Prostate gland (tissue), 2 donors: ENCODE measurements at regions not wholly inside any gene's neighbourhood (a gene's known extent, or its start where the extent isn't known, plus 50 kb on each side); places are given as distances from the start of the nearest gene placed in this dataset.

Experiments used
- DNase-seq: peaks from one replicate; pipeline ENCODE4 v3.0.0-alpha.2; 2019; ENCODE audit warnings: low spot score
- H3K27ac ChIP-seq, 2 donors: fragments of 200-600 bp; sonication (generic); 2 replicates each; pipeline ENCODE4 v1.5.1; 2017 to 2019
- H3K27me3 ChIP-seq: fragments of 200-600 bp; sonication (generic); replicated peaks from 2 replicates; pipeline ENCODE4 v1.5.1; 2019; ENCODE audit not compliant: insufficient read depth
- H3K36me3 ChIP-seq, 2 donors: fragments of 200-600 bp; sonication (generic); 1 replicate in 1 of 2; 2 replicates in 1 of 2; pipeline versions ENCODE4 v1.5.1 to v1.8.1; 2017 to 2019
- H3K4me1 ChIP-seq: fragments of 200-600 bp; sonication (generic); replicated peaks from 2 replicates; pipeline ENCODE4 v1.5.1; 2019
- H3K4me3 ChIP-seq, 2 donors: fragments of 200-600 bp; sonication (generic); 2 replicates each; pipeline ENCODE4 v1.5.1; 2017 to 2019
- H3K9me3 ChIP-seq: fragments of 200-600 bp; sonication (generic); 2 replicates; pipeline ENCODE4 v1.5.1; 2017
- POLR2A ChIP-seq: fragments of 450-650 bp; IDR thresholded peaks from one replicate; pipeline ENCODE4 v1.6.1; 2016; ENCODE audit warnings: antibody characterized with exemption, mild to moderate bottlenecking
- POLR2AphosphoS5 ChIP-seq: sonication (generic); formaldehyde crosslinking; IDR thresholded peaks from one replicate; pipeline ENCODE4 v1.6.1; 2017; ENCODE audit warnings: antibody characterized with exemption
- WGBS: methylation state at CpG from one replicate; pipeline ENCODE4 v1.1.5; 2018; 5-methylcytosine and 5-hydroxymethylcytosine counted together
- intact Hi-C: fragments of 100-400 bp; cut with DNase I; formaldehyde crosslinking; loops from one replicate; pipeline ENCODE4 v1.14.2; 2022
- TF ChIP-seq, protein P1 (sequence below), 4 experiments: fragments of 200-600 bp in 2 of 4; fragments of 450-650 bp in 2 of 4; sonication (generic) in 2 of 4; IDR thresholded peaks; 1 replicate in 3 of 4; 2 replicates in 1 of 4; pipeline ENCODE4 v1.5.1; 2016 to 2019; ENCODE audit warnings: antibody characterized with exemption in 4 of 4, mild to moderate bottlenecking in 2 of 4, moderate library complexity in 2 of 4

- 3% methylated on average over 1 of the region's 1 CpG for WGBS
- no peak for DNase-seq
- intact Hi-C loops, result no loop called here
Observed at GRCh38 chr5:92749943-92750342, 831.1 kb downstream of the NR2F1-AS1 start.

GRCh38 chr5:92748072-92748676 lies 832.8 kb downstream of the NR2F1-AS1 start:
- Histone ChIP-seq H3K4me1 (no peaks in the 10 kb centered on the region), H3K27ac (no peak overlapping the region), H3K36me3 (no peaks in the 10 kb centered on the region), H3K9me3 (no peaks in the 10 kb centered on the region), H3K27me3 (no peaks in the 10 kb centered on the region), H3K4me3 (no peak overlapping the region)
- no peak for DNase-seq
- intact Hi-C loops, result no loop called here
- 95% methylated on average over 1 of the region's 1 CpG for WGBS
- TF ChIP-seq POLR2AphosphoS5, result no peak
- TF ChIP-seq, protein P1, sequence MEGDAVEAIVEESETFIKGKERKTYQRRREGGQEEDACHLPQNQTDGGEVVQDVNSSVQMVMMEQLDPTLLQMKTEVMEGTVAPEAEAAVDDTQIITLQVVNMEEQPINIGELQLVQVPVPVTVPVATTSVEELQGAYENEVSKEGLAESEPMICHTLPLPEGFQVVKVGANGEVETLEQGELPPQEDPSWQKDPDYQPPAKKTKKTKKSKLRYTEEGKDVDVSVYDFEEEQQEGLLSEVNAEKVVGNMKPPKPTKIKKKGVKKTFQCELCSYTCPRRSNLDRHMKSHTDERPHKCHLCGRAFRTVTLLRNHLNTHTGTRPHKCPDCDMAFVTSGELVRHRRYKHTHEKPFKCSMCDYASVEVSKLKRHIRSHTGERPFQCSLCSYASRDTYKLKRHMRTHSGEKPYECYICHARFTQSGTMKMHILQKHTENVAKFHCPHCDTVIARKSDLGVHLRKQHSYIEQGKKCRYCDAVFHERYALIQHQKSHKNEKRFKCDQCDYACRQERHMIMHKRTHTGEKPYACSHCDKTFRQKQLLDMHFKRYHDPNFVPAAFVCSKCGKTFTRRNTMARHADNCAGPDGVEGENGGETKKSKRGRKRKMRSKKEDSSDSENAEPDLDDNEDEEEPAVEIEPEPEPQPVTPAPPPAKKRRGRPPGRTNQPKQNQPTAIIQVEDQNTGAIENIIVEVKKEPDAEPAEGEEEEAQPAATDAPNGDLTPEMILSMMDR (IDR thresholded peaks at IDR 0.05), result no peak
- no peak for TF ChIP-seq POLR2A

More at GRCh38 chr5:92749943-92750342, 831.1 kb downstream of the NR2F1-AS1 start:
- no peak overlapping the region for H3K27ac ChIP-seq
- no peaks in the 10 kb centered on the region for H3K36me3 ChIP-seq
- no peak overlapping the region for H3K4me3 ChIP-seq
- no peaks in the 10 kb centered on the region for H3K4me1 ChIP-seq
- H3K27me3 ChIP-seq, result no peaks in the 10 kb centered on the region
- TF ChIP-seq POLR2A, result no peak
- TF ChIP-seq, protein P1 (IDR thresholded peaks at IDR 0.05), result no peak
- no peak for TF ChIP-seq POLR2AphosphoS5
- no peaks in the 10 kb centered on the region for H3K9me3 ChIP-seq

- no peak for TF ChIP-seq POLR2A
- no peak for TF ChIP-seq POLR2AphosphoS5
- TF ChIP-seq, protein P1 (IDR thresholded peaks at IDR 0.05), result no peak
- Histone ChIP-seq H3K4me1 (no peaks in the 10 kb centered on the region), H3K4me3 (no peak overlapping the region), H3K27ac (no peak overlapping the region), H3K9me3 (no peaks in the 10 kb centered on the region), H3K27me3 (no peaks in the 10 kb centered on the region), H3K36me3 (no peaks in the 10 kb centered on the region)
- no peak for DNase-seq
- 80% methylated on average over 2 of the region's 2 CpGs for WGBS
- intact Hi-C loops, result no loop called here
Observed at GRCh38 chr5:92741906-92742305, 839.1 kb downstream of the NR2F1-AS1 start.

GRCh38 chr5:92734211-92734940 lies 846.6 kb downstream of the NR2F1-AS1 start:
- H3K27me3 ChIP-seq, result no peaks in the 10 kb centered on the region
- no peaks in the 10 kb centered on the region for H3K4me1 ChIP-seq
- H3K27ac ChIP-seq, result no peak overlapping the region
- no peak for TF ChIP-seq POLR2A
- TF ChIP-seq POLR2AphosphoS5, result no peak
- TF ChIP-seq, protein P1 (IDR thresholded peaks at IDR 0.05), result no peak
- H3K9me3 ChIP-seq, result no peaks in the 10 kb centered on the region
- intact Hi-C loops, result no loop called here
- 57% methylated on average over 2 of the region's 2 CpGs for WGBS
- no peaks in the 10 kb centered on the region for H3K36me3 ChIP-seq
- H3K4me3 ChIP-seq, result no peak overlapping the region
- no peak for DNase-seq

DNA sequence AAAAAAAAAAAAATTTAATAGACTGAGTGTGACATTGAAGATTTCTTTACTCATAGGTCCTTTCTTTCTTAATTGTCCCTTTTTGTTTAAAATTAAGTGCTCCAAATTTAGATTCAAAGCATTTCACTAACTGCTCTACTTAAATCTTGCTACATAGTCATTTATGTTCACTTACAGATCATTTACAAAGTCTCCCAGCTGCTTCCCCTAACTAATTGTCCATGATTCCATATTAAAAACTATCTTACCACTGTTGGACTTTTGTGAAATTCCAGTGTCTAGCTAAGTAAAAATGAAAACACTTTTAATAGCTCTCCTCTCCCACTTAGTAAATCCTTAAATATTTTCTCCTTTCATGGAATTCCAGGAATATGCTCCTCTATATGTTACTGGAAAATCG lies 850.5 kb downstream of the NR2F1-AS1 start:
- Histone ChIP-seq H3K4me3 (no peak overlapping the region), H3K36me3 (no peaks in the 10 kb centered on the region), H3K27me3 (no peaks in the 10 kb centered on the region), H3K9me3 (no peaks in the 10 kb centered on the region), H3K4me1 (no peaks in the 10 kb centered on the region), H3K27ac (no peak overlapping the region)
- TF ChIP-seq POLR2AphosphoS5 (no peak), POLR2A (no peak)
- TF ChIP-seq, protein P1 (IDR thresholded peaks at IDR 0.05), result no peak
- intact Hi-C loops, result no loop called here
- no peak for DNase-seq
- WGBS, result 65% methylated on average over 1 of the region's 1 CpG
